Upper lobe of right lung (tissue), 1 donor: ENCODE measurements at regions not wholly inside any gene's neighbourhood (a gene's known extent, or its start where the extent isn't known, plus 50 kb on each side); places are given as distances from the start of the nearest gene placed in this dataset.

Experiments used
- ATAC-seq: fragments of 200-7000 bp; cut with Tn5 transposase; one replicate; pipeline ENCODE4 v1.9.1; 2020; ENCODE audit warnings: mild to moderate bottlenecking, moderate library complexity
- DNase-seq: peaks from one replicate; pipeline ENCODE4 v3.0.0-alpha.2; 2020
- H3K27ac ChIP-seq: fragments of 200-600 bp; one replicate; pipeline ENCODE4 v1.8.0; 2022
- H3K27me3 ChIP-seq: fragments of 200-600 bp; one replicate; pipeline ENCODE4 v1.8.0; 2022; ENCODE audit warnings: mild to moderate bottlenecking
- H3K36me3 ChIP-seq: fragments of 200-600 bp; one replicate; pipeline ENCODE4 v1.8.0; 2022
- H3K4me1 ChIP-seq: fragments of 200-600 bp; one replicate; pipeline ENCODE4 v1.8.0; 2022
- H3K4me3 ChIP-seq: fragments of 200-600 bp; one replicate; pipeline ENCODE4 v1.8.0; 2022; ENCODE audit warnings: mild to moderate bottlenecking
- H3K9me3 ChIP-seq: fragments of 200-600 bp; one replicate; pipeline ENCODE4 v1.8.0; 2022
- CTCF ChIP-seq: fragments of 200-600 bp; IDR thresholded peaks from one replicate; pipeline ENCODE4 v1.8.0; 2022; ENCODE audit warnings: antibody characterized with exemption
- intact Hi-C: fragments of 100-400 bp; cut with DNase I; formaldehyde crosslinking; loops from one replicate; pipeline ENCODE4 v1.11.0; 2022
- donor health status: DM: no; HTN: yes; CAD: no; lungs with severe emphysema.

- no peak for ATAC-seq
- H3K4me1 ChIP-seq: no peaks in the 10 kb centered on the region
- intact Hi-C loops: no loop called here
- TF ChIP-seq CTCF: no peak
- no peaks in the 10 kb centered on the region for H3K36me3 ChIP-seq
- no peak for DNase-seq
- H3K9me3 ChIP-seq: no peaks in the 10 kb centered on the region
- no peak overlapping the region for H3K4me3 ChIP-seq
- no peak overlapping the region for H3K27ac ChIP-seq
- H3K27me3 ChIP-seq: no peaks in the 10 kb centered on the region
Observed at GRCh38 chr4:115841871-115842270, 728.5 kb upstream of the NDST4 start.

- intact Hi-C loops: no loop called here
- ATAC-seq (no peak), DNase-seq (no peak)
- no peaks in the 10 kb centered on the region for H3K9me3 ChIP-seq
- no peak overlapping the region for H3K4me3 ChIP-seq
- H3K27ac ChIP-seq: no peak overlapping the region
- H3K4me1 ChIP-seq: no peaks in the 10 kb centered on the region
- TF ChIP-seq CTCF: no peak
- H3K36me3 ChIP-seq: no peaks in the 10 kb centered on the region
- H3K27me3 ChIP-seq: no peaks in the 10 kb centered on the region
Observed at GRCh38 chr4:115834441-115834840, 721.0 kb upstream of the NDST4 start.

GRCh38 chr4:115824630-115825029 is 711.2 kb upstream of the NDST4 start:
- Histone ChIP-seq H3K4me1 (no peaks in the 10 kb centered on the region), H3K27me3 (no peaks in the 10 kb centered on the region), H3K9me3 (no peaks in the 10 kb centered on the region), H3K27ac (no peak overlapping the region), H3K4me3 (no peak overlapping the region), H3K36me3 (no peaks in the 10 kb centered on the region)
- TF ChIP-seq CTCF: no peak
- intact Hi-C loops: no loop called here
- ATAC-seq (no peak), DNase-seq (no peak)

GRCh38 chr4:115803825-115804224 is 690.4 kb upstream of the NDST4 start:
- no peak for DNase-seq
- no peak for TF ChIP-seq CTCF
- H3K36me3 ChIP-seq: no peaks in the 10 kb centered on the region
- no peaks in the 10 kb centered on the region for H3K9me3 ChIP-seq
- H3K4me3 ChIP-seq: no peak overlapping the region
- no peaks in the 10 kb centered on the region for H3K27me3 ChIP-seq
- no peak overlapping the region for H3K27ac ChIP-seq
- no peak for ATAC-seq
- no peaks in the 10 kb centered on the region for H3K4me1 ChIP-seq
- intact Hi-C loops: no loop called here

GRCh38 chr4:115790812-115791211 is 677.4 kb upstream of the NDST4 start:
- no peaks in the 10 kb centered on the region for H3K27me3 ChIP-seq
- no peak for ATAC-seq
- H3K36me3 ChIP-seq: no peaks in the 10 kb centered on the region
- H3K9me3 ChIP-seq: no peaks in the 10 kb centered on the region
- no peak for DNase-seq
- no peaks in the 10 kb centered on the region for H3K4me1 ChIP-seq
- TF ChIP-seq CTCF: no peak
- no peak overlapping the region for H3K4me3 ChIP-seq
- intact Hi-C loops: no loop called here
- H3K27ac ChIP-seq: no peak overlapping the region

- no peak for TF ChIP-seq CTCF
- Histone ChIP-seq H3K27me3 (no peaks in the 10 kb centered on the region), H3K36me3 (no peaks in the 10 kb centered on the region), H3K27ac (no peak overlapping the region), H3K4me3 (no peak overlapping the region), H3K4me1 (no peaks in the 10 kb centered on the region), H3K9me3 (no peaks in the 10 kb centered on the region)
- no peak for ATAC-seq
- intact Hi-C loops: no loop called here
- DNase-seq: no peak
Observed at GRCh38 chr4:115781528-115782146, 668.2 kb upstream of the NDST4 start.
